ENCODE measurements at regions not wholly inside any gene's neighbourhood (a gene's known extent, or its start where the extent isn't known, plus 50 kb on each side); places are given as distances from the start of the nearest gene placed in this dataset.

GRCh38 chr6:6781172-6781872, 192.8 kb downstream of the LY86 start:
- ATAC-seq (peak; percentile 46 to 70), DNase-seq (no peak)
- no peak overlapping the region for H3K4me3 ChIP-seq
- no peaks in the 10 kb centered on the region for H3K9me3 ChIP-seq
- no peaks in the 10 kb centered on the region for H3K4me1 ChIP-seq
- no peaks in the 10 kb centered on the region for H3K36me3 ChIP-seq
- intact Hi-C loops (cut with DNase I) = no loop called here
- TF ChIP-seq CTCF (IDR thresholded peaks at IDR 0.05) = no peak
- H3K27me3 ChIP-seq (ENCODE audit: low read depth) = no peaks in the 10 kb centered on the region
- H3K27ac ChIP-seq = no peak overlapping the region

- DNase-seq = no peak
- no peaks in the 10 kb centered on the region for H3K4me1 ChIP-seq
- intact Hi-C loops (cut with DNase I) = no loop called here
- no peak for ATAC-seq
- TF ChIP-seq CTCF (IDR thresholded peaks at IDR 0.05) = no peak
- H3K4me3 ChIP-seq = no peak overlapping the region
- H3K27me3 ChIP-seq (ENCODE audit: low read depth) = no peaks in the 10 kb centered on the region
- no peaks in the 10 kb centered on the region for H3K36me3 ChIP-seq
- no peak overlapping the region for H3K27ac ChIP-seq
- no peaks in the 10 kb centered on the region for H3K9me3 ChIP-seq
Observed at GRCh38 chr6:6781873-6782227, 193.3 kb downstream of the LY86 start.

- no peak for ATAC-seq
- Histone ChIP-seq H3K9me3 (no peaks in the 10 kb centered on the region), H3K4me3 (no peak overlapping the region), H3K27ac (no peak overlapping the region), H3K4me1 (no peaks in the 10 kb centered on the region), H3K27me3 (ENCODE audit: low read depth) (no peaks in the 10 kb centered on the region), H3K36me3 (no peaks in the 10 kb centered on the region)
- intact Hi-C loops (cut with DNase I) = no loop called here
- no peak for DNase-seq
- TF ChIP-seq CTCF (IDR thresholded peaks at IDR 0.05) = no peak
Observed at GRCh38 chr6:6783721-6784120, 195.2 kb downstream of the LY86 start.

- no peak for ATAC-seq
- no peak for TF ChIP-seq CTCF (IDR thresholded peaks at IDR 0.05)
- intact Hi-C loops (cut with DNase I) = no loop called here
- no peak for DNase-seq
- Histone ChIP-seq H3K4me3 (no peak overlapping the region), H3K27me3 (ENCODE audit: low read depth) (no peaks in the 10 kb centered on the region), H3K9me3 (no peaks in the 10 kb centered on the region), H3K27ac (no peak overlapping the region), H3K36me3 (no peaks in the 10 kb centered on the region), H3K4me1 (no peaks in the 10 kb centered on the region)
Observed at GRCh38 chr6:6784514-6785162, 196.1 kb downstream of the LY86 start.

- TF ChIP-seq CTCF (IDR thresholded peaks at IDR 0.05) = no peak
- DNase-seq (no peak), ATAC-seq (no peak)
- Histone ChIP-seq H3K9me3 (no peaks in the 10 kb centered on the region), H3K27ac (no peak overlapping the region), H3K4me1 (no peaks in the 10 kb centered on the region), H3K4me3 (no peak overlapping the region), H3K27me3 (ENCODE audit: low read depth) (no peaks in the 10 kb centered on the region), H3K36me3 (no peaks in the 10 kb centered on the region)
- intact Hi-C loops (cut with DNase I) = no loop called here
Observed at GRCh38 chr6:6785163-6785521, 196.6 kb downstream of the LY86 start.
